Activated CD4-positive, alpha-beta T cell treated with anti-CD3 and anti-CD28 coated beads, Interleukin-2, amount 50 U/mL, for 1 hour (primary cell): ENCODE measurements at regions not wholly inside any gene's neighbourhood (a gene's known extent, or its start where the extent isn't known, plus 50 kb on each side); places are given as distances from the start of the nearest gene placed in this dataset.

ENCODE experiments used
- DNase-seq: peaks from one replicate; pipeline ENCODE4 v3.0.0-alpha.2; 2020

DNA sequence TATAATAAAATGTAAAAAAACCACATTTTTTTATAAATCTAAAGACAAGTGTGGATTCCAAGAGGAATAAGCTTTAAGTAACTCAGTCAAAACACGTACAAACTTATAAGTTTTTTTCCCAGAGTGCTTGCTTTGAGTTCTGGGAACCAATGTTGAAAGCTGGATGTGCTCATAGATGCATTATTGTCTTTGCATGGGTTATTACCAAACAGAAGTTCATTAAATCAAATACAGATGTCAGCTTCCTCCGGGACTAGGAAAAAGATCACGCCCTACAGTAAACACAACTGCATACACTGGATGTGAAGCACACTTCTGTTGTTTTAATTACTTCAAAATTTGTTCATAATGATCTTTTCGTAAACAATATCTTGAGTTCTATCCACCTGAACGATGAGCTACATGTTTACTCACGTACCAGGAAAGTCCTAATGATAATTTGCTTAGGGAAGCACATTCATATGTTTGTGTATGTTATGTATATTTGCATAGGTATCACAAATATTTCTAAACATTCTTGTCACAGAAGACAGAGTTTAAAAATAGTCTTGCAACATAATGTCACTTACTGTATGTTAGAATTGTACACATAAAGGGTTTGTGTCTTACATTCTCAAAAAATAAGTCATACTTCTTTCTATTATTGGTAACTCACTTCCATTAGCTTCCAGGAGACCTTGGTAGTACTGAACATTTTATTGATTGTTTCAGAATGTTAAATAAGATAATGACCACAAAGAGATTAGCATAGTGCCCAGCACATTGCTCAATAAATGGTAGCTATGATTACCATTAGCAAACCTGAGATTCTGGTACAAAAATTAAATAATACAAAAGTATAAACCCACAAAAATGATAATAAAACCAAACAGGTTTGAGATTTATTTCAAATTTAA lies 427.4 kb downstream of the CETN3 start:
- no peak for DNase-seq

DNA sequence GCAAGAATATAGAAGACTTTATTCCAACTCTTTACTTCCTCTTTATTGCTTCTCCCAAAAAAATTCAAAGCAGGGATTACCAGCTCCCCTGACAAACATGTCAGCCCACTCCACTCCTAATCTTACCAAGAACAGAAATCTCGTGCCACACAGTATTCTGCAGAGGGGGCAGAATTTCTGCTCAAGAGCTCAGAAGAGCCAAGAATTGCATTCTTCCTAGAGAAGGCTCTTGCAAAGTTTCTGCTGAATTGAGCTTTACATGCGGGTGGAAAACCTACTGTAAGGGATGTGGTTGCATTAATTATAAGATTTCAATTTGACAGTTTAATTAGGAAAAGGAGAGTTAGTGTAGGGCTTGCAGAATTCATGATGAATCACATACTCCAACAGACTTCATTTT lies 428.5 kb downstream of the CETN3 start:
- no peak for DNase-seq

GRCh38 chr5:89973516-89973915 lies 436.0 kb downstream of the CETN3 start:
- no peak for DNase-seq

DNA sequence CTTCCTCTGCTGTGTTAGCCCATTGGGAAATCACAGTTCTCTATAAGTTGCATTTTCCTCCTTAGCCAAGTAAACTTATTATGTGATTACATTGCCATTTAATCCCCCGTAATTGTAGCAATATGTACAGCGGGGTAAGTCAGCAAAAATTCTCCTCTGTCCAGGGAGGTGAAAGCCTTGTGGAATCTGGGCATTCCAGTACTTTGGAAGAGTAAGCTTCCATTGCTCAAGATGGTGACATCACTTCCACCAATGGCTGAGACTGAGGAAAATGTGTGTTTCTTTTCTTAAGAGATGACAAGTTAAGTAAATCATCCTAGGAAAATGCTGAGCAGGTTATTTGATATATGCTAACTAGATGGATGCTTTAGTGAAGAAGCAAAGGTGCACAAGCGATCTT lies 436.7 kb downstream of the CETN3 start:
- DNase-seq, result no peak

DNA sequence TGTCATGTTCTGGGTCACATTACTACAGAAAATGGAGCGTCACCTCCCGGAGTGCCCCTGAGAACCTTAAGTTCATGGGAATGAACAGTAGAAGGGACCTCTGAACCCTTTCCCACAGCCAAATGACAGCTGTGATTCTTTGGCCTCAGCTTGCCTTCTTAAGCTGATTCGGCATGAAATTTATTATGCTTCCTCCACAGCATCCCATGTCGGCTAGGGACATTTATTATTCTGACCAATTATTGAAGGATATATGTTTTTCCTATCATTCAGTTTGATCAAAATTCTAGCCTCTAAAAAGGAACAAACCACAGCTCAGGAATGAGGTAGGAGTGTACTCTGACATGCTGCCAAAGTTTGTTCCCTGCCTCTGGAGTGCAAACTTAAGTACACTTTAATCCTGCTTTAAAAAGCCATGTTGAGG lies 440.6 kb downstream of the CETN3 start:
- DNase-seq, result no peak

GRCh38 chr5:89967771-89968444 lies 441.6 kb downstream of the CETN3 start:
- no peak for DNase-seq

- no peak for DNase-seq
Observed at GRCh38 chr5:89956838-89957237, 452.7 kb downstream of the CETN3 start.

GRCh38 chr5:89954916-89955315 lies 454.6 kb downstream of the CETN3 start:
- no peak for DNase-seq

DNA sequence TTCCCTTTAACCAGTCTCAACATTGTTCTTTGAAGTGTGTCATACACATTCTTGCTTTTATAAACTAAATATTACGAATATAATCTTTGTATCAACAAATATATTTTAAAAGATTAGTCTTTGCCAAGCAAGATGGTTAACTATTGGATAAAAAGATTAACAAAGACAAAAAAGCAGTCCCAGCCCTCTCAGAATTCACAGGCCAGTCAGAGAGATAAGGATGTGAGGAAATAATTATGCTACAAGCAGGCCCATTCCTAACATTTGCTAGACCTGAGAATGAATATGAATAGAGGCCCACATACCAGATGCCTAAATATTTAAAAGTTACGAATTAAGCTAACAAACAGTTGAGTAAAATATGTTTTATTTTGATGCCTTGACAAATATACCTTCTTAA lies 457.7 kb downstream of the CETN3 start:
- DNase-seq, result no peak

- no peak for DNase-seq
Observed at GRCh38 chr5:89950234-89950633, 459.3 kb downstream of the CETN3 start.

DNA sequence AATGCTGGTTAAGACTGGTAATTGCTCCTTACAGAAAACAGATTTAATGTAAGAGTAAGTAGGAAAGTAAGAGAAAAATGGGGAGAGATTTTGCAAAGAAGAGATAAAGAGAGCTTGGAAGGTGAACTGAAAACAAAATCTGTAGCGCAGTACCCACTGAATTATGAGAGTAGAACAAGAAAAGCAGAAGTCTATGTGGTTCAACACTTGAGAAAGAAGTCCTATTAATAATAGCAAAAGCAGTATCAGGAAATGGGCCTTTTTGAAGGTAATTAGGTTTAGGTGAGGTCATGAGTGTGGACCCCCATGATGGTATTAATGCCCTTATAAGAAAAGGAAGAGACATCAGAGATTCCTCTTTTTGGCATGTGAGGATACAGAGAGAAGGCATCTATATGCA lies 460.6 kb downstream of the CETN3 start:
- no peak for DNase-seq

- no peak for DNase-seq
Observed at GRCh38 chr5:89946916-89947315, 462.6 kb downstream of the CETN3 start.

DNA sequence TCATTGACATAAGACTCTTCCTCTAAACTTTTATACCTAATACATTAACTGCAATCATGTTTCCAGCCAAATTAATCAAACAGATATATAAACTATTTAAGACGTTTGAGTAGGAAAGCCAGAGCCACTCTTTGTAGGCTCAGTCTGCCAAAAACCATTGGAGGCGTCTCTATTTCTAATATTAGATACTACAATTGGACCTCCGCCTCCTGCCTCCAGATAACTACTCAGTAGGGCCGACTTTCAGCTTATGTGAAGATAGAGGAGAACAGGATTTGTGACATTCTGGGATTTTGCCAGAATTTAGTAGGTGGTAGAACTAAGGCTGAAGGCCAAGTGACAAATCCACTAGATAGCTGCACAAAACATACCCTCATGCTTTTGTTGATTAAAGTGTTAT lies 463.0 kb downstream of the CETN3 start:
- no peak for DNase-seq

DNA sequence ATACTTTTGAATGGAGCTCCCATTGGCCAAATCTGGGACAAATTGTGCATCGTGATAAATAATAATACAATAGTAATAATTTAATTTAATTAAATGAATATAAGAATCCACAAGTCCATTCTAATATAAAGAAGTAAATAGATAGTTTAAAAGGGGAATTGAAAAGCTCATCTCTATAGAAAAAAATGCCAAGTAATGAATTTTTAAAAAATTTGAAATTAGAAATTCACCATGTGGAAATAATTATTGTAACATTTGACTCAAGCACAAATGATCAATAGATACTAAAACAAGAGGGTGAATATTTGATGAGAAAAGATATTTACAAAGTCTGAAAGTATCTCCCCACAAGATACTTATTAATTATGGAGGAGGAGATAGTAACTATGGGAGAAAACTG lies 467.4 kb downstream of the CETN3 start:
- no peak for DNase-seq

DNA sequence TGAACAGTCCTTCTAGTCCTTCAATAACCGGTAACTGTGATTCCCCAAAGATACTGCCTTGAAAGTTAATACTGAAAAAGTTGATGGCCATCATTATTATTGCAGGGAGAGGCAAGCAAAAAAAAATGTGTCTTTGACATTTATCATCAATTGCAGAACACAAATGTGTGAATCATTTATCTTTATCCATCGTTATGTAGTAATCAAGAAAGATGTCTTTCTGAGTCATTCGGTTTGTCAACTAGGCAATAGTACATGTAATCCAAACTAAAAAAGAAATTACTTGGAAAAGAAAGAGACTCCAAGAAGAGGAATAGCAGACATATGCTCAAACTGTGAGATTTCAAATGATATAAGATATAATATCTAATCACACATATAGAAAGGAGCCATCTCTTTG lies 473.0 kb downstream of the CETN3 start:
- DNase-seq, result no peak

DNA sequence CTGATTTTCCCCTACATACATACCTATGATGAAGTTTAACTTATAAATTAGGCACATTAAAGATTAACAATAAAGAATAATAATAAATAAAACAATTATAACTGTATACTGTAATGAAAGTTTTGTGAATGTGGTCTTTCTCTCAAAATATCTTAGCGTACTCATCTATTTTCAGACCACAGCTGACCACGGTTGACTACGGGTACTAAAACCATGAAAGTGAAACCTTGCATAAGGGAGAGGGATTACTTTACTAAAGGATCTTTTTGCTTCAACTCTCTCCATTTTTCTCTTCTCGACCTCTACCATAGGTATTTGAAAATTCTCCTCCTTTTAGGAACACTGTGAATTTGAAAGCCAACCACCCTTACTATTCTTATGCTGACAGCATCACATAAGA lies 475.5 kb downstream of the CETN3 start:
- DNase-seq, result no peak

DNA sequence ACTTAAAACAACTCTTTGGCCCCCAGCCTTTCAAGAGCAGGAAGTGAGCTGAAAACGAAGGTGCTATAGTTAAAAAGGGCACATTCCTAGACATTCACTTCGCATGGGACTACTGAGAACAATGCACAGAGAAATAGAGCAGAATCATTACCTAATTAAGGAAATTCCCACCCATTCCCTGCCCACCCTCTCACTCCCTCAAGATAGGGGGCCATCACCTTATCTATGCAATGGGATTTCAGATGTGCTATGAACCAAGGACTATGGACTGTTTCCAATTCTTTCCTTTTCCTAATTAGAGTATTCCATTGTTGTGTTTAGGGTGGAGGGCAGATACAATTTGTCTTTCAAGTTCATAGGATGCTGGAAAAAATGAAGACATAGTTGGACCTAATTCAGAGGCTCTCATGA lies 476.8 kb downstream of the CETN3 start:
- no peak for DNase-seq

DNA sequence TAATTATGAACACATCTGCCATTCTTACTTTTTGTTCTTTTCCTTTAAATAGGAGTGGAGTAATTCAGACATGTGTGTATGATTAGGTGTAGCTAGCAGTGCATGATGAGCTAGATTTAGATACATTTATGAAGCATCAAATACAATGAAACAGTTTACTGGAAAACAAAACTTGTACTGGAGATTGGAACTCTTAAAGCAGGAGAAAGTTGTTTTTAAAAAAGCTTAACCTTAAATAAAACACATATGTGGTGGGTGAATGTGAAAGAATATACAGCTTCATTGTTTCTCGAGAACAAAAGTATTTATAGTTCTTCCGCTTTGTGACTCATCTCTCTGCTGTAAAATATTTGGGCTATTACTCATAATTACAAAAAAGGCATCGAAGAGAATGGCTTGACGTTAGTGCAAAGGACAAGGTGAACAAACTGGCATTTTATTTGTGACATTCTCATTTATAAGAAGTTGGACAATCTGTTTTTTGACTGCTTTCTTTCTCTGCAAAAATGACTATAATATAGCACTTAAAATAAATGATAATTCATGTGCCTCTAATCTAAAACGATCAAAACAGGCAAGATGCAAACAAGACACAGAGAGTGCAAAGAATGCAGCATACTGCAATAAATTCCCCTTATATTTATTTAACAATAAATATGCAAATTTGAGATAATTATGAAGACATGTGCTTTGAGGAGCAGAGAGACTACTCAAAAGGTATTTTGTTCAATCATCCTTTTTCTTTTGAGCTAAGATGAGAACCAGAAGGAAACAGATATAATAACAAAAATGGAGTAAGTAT lies 478.8 kb downstream of the CETN3 start:
- no peak for DNase-seq

GRCh38 chr5:89929834-89930233 lies 479.7 kb downstream of the CETN3 start:
- no peak for DNase-seq

DNA sequence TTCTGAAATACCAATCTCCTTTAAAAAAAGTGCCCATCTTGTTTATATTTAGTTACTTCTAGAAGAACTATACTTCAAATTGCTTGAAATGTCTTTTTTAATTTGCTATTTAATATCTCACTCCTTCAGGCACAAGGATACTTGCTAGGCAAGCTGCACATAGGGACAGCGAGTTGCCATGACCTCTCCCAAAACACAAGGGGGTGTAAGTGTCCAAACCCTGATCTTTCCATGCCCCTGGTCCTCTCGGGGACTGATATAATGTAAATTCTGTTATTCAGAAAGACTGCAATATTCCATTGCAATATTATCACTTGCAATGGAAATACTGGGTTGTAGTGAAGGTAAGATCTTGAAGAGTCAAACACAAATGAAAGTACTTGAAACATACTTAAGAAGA lies 480.4 kb downstream of the CETN3 start:
- DNase-seq, result no peak

DNA sequence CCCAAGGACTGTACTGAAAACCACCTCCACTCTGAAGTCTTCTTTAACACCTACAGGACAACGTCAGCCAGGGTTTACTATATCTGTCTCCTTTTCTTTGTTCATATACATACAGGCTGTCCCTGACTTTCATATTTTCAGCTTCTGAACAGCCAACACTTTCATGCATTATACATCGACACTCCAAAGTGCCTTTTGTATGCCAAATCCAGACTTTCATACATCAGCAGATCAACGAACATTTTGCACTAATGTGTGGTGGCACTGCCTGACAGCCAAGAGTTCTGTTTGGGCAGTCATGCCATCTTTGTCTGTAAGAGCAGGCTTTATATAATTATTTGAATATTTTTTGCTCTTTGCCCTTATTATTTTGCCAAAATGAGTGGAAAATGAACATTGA lies 487.4 kb downstream of the CETN3 start:
- no peak for DNase-seq

- no peak for DNase-seq
Observed at GRCh38 chr5:89917112-89917511, 492.4 kb downstream of the CETN3 start.

GRCh38 chr5:89916131-89916530 lies 493.4 kb downstream of the CETN3 start:
- no peak for DNase-seq

GRCh38 chr5:89908876-89909275 lies 500.7 kb downstream of the CETN3 start:
- DNase-seq, result no peak
